ENCODE measurements at regions not wholly inside any gene's neighbourhood (a gene's known extent, or its start where the extent isn't known, plus 50 kb on each side); places are given as distances from the start of the nearest gene placed in this dataset.
"Not testable (repeated sequence)": the region's sequence is repeated elsewhere in the genome, so short reads cannot be mapped to it uniquely, and the experiment has no call there.

DNA sequence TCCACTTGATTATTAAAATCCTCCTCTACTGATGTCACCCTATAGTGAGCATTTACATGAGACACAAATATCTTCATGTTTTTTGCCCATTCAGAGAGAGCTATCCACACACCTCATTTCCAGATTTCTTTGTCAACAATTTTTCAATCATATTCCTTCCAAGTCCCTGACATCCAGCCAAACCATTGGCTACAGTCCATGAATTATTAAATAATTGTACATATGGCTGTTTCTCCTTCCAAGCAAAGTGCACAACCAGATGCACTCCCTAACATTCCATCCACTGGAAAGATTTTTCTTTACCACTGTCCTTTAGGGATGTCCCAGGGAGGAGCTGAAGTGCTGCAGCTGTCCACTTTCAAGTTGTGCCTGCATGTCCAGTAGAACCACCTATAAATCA lies 328.0 kb upstream of the MDFIC2 start:
- no peak for TF ChIP-seq CTCF (IDR thresholded peaks at IDR 0.05)
- ATAC-seq (ENCODE audit: low FRiP score): no peak
- DNase-seq (ENCODE audit: low spot score): no peak

DNA sequence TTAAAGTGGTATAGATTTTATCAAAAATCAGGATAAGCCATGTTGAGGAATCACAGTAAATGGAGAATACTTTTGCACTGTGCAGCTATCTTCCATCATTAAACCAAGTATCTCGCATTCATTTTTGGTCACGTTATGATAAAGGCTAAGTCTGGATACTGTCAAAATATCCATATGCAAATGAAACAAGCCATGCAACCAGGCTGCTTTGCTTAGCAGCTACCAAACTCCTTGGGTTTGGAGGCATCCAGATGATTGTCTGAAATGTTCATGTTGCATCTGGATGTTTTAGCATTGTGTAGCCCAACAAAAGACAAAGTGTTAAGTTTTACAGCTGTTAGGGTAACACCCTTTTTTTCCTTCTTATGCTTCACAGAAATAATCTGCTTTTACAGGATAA lies 322.9 kb upstream of the MDFIC2 start:
- no peak for ATAC-seq (ENCODE audit: low FRiP score)
- no peak for TF ChIP-seq CTCF (IDR thresholded peaks at IDR 0.05)

GRCh38 chr3:70631716-70632307 lies 319.4 kb upstream of the MDFIC2 start:
- DNase-seq (ENCODE audit: low spot score) (no peak), ATAC-seq (ENCODE audit: low FRiP score) (no peak)
- TF ChIP-seq CTCF (IDR thresholded peaks at IDR 0.05): no peak

More for the DNA sequence above, 322.9 kb upstream of the MDFIC2 start:
- no peak for DNase-seq (ENCODE audit: low spot score)

GRCh38 chr3:70621451-70621850 lies 309.0 kb upstream of the MDFIC2 start:
- TF ChIP-seq CTCF (IDR thresholded peaks at IDR 0.05): no peak
- ATAC-seq (ENCODE audit: low FRiP score) (no peak), DNase-seq (ENCODE audit: low spot score) (no peak)

GRCh38 chr3:70620956-70621355 lies 308.5 kb upstream of the MDFIC2 start:
- no peak for TF ChIP-seq CTCF (IDR thresholded peaks at IDR 0.05)

GRCh38 chr3:70620367-70620766 lies 307.9 kb upstream of the MDFIC2 start:
- DNase-seq (ENCODE audit: low spot score) (no peak), ATAC-seq (ENCODE audit: low FRiP score) (no peak)
- TF ChIP-seq CTCF (IDR thresholded peaks at IDR 0.05): no peak

More at GRCh38 chr3:70620956-70621355, 308.5 kb upstream of the MDFIC2 start:
- DNase-seq (ENCODE audit: low spot score) (no peak), ATAC-seq (ENCODE audit: low FRiP score) (no peak)

DNA sequence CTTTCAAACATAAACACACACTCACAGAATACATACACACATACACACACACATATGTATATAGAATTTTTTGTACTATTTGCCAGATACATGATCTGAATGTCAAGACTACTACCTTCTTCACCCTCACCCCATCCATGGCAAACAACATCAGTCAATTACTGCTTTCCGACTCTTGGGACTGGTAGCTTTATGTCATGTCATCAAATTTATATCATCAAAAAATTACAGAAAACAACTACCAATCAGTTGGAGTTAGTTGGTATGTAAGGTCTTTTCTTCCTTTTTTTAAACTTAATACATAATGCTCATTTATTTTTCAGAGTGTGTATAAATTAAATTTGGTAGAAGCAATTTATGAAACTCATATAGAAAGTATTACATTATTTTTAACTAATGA lies 305.7 kb upstream of the MDFIC2 start:
- no peak for ATAC-seq (ENCODE audit: low FRiP score)
- no peak for TF ChIP-seq CTCF (IDR thresholded peaks at IDR 0.05)
- no peak for DNase-seq (ENCODE audit: low spot score)

GRCh38 chr3:70617349-70617748 lies 304.9 kb upstream of the MDFIC2 start:
- DNase-seq (ENCODE audit: low spot score); ATAC-seq (ENCODE audit: low FRiP score): not testable (repeated sequence)

All from omental fat pad (tissue), 3 donors.